ENCODE measurements at regions not wholly inside any gene's neighbourhood (a gene's known extent, or its start where the extent isn't known, plus 50 kb on each side); places are given as distances from the start of the nearest gene placed in this dataset.

DNA sequence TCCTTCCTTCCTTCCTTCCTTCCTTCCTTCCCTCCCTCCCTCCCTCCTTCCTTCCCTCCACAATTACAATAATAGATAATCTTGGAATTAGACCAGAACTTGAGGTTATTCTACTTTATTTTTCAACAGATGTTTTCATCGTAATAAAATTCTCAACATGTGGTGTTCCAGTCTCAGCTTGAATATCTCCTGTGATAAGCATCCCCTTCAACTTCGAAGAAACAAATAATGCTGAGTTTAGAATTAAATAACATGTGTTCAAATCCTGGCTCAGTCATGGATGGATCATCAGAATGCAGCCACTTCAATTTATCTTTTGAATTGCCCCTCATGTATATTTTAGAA, 91.4 kb upstream of the PAPPA start:
- no peak for DNase-seq (ENCODE audit: extremely low read depth, low read depth)
- H3K4me3 ChIP-seq (replicated peaks; ENCODE audit: low read depth, low read length) = no peak overlapping the region
- TF ChIP-seq, protein P1, sequence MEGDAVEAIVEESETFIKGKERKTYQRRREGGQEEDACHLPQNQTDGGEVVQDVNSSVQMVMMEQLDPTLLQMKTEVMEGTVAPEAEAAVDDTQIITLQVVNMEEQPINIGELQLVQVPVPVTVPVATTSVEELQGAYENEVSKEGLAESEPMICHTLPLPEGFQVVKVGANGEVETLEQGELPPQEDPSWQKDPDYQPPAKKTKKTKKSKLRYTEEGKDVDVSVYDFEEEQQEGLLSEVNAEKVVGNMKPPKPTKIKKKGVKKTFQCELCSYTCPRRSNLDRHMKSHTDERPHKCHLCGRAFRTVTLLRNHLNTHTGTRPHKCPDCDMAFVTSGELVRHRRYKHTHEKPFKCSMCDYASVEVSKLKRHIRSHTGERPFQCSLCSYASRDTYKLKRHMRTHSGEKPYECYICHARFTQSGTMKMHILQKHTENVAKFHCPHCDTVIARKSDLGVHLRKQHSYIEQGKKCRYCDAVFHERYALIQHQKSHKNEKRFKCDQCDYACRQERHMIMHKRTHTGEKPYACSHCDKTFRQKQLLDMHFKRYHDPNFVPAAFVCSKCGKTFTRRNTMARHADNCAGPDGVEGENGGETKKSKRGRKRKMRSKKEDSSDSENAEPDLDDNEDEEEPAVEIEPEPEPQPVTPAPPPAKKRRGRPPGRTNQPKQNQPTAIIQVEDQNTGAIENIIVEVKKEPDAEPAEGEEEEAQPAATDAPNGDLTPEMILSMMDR (IDR thresholded peaks at IDR 0.05; ENCODE audit: low read depth, low read length, missing control alignments) = no peak

DNA sequence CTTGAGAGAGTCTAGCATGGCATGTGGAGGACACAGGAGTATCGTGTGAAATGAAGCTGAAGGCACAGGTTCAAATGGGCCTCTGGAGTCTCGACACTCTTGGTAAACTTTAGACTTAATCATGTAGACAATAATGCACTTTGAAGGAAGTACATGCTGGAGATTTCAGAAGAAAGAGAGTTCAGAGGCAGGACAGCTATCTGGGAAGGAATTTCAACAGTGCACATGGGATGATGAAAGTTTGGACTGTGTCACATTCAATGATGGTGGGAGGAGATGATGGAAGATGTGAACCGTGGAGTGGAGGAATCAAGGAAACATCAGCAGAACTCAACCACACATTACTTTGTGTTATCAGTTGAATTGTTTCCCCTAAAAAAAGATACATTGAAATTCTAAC, 88.6 kb upstream of the PAPPA start:
- no peak for DNase-seq (ENCODE audit: extremely low read depth, low read depth)
- no peak overlapping the region for H3K4me3 ChIP-seq (replicated peaks; ENCODE audit: low read depth, low read length)
- TF ChIP-seq, protein P1 (IDR thresholded peaks at IDR 0.05; ENCODE audit: low read depth, low read length, missing control alignments) = no peak

DNA sequence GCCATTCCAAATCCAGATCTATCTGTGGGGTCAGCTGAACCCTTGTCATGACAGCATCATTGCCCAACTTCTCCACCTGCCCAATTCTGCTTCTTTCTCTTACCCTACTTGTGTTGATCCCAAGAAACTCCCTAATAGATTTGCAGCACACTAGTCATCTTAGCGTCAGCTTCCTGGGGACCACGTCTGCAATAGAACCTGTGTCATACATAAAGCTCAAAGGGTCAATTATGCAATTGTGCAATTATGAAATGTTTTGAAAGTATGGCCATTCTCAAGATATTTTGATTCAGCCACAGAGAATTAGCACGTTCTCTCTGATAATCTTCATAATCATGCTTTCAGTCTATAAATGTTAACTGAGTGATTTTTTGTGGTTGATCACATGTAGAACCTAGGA, 87.4 kb upstream of the PAPPA start:
- DNase-seq (ENCODE audit: extremely low read depth, low read depth) = no peak
- TF ChIP-seq, protein P1 (IDR thresholded peaks at IDR 0.05; ENCODE audit: low read depth, low read length, missing control alignments) = no peak
- H3K4me3 ChIP-seq (replicated peaks; ENCODE audit: low read depth, low read length) = no peak overlapping the region

DNA sequence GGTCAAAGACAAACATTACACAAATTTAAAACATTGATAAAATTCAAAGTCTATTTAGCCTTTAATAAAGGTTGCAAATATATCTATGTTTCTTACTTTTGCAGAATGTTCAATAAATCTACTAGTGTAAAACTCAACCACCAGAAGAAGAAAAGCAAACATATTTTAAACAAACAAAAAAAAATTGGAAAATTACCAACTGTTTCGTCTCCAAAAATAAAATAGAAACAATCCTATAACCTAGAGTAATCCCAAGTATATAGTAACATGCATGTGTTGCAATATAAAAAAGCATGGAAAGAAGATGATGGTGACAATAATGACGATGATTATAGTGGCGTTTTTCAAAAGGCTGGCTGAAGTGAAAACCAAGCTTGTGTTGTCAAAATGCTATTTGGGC, 86.0 kb upstream of the PAPPA start:
- no peak overlapping the region for H3K4me3 ChIP-seq (replicated peaks; ENCODE audit: low read depth, low read length)
- TF ChIP-seq, protein P1 (IDR thresholded peaks at IDR 0.05; ENCODE audit: low read depth, low read length, missing control alignments) = no peak
- DNase-seq (ENCODE audit: extremely low read depth, low read depth) = no peak

DNA sequence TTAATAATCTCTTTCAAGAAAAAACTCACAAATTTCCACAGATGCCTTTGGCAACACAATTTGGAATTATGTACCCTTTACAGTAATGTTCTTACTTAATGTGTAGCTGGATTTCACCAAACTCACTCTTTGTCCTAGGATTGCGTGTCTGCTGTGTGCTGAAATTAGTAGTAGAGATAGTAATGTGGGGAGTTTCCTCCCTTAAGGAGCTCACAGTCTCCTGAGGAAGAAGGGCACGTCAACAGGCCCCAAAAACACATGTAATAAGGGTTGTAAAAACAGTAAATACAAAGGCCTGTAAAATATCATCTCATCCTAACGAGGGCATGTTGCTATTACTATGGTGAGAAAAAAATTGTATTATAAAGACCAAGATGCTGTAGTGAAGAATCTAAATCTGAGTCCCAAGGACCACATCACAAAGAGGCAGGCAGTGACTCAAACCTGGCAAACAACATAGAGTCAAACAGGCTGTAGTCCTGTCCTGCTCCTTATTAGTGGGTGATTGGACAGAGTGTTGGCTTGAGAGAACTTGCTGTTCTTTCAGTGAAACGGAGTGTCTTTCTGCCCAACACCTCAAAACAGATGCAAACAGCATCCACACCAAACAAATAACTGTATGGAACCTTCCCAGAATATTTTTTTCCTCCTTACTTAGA, 83.2 kb upstream of the PAPPA start:
- DNase-seq (ENCODE audit: extremely low read depth, low read depth) = no peak
- TF ChIP-seq, protein P1 (IDR thresholded peaks at IDR 0.05; ENCODE audit: low read depth, low read length, missing control alignments) = no peak
- no peak overlapping the region for H3K4me3 ChIP-seq (replicated peaks; ENCODE audit: low read depth, low read length)

DNA sequence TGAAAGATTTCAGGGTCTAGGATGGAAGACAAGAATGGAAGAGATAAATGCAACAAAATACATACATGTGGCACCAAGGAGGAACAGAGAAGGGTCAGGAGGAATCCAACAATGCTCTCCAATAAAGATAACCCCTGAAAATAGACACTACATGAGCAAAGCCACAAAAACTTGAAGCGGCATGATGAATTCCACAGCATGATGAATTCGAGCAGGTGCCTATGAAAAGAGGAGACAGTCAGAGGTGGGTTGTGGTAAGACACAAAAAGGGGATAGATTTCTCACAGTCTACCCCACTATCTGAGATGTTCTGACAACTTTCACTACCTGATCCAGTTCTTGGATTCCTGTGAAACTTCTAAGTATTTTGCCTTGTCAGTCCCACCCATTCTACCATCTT, 81.5 kb upstream of the PAPPA start:
- TF ChIP-seq, protein P1 (IDR thresholded peaks at IDR 0.05; ENCODE audit: low read depth, low read length, missing control alignments) = no peak
- H3K4me3 ChIP-seq (replicated peaks; ENCODE audit: low read depth, low read length) = no peak overlapping the region
- DNase-seq (ENCODE audit: extremely low read depth, low read depth) = no peak

DNA sequence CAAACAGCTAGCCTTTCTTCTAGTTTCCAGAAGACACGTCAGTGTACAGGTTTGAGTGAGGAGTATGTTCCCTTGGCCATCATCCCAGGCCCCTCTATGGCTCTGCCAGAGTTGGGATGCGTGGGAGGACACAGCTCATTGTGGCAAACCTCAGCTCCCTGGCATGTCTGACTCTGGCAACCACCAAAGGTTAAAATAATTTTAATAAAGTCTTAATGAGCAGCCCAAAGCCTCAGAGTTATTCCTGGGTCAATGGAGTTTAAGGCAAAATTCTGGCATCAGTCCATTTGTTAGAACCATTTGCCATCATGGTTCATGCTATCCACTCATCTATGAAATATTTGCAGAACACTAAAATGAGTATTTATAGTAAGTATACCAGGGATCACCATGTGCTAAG, 79.8 kb upstream of the PAPPA start:
- no peak for DNase-seq (ENCODE audit: extremely low read depth, low read depth)
- H3K4me3 ChIP-seq (replicated peaks; ENCODE audit: low read depth, low read length) = no peak overlapping the region
- TF ChIP-seq, protein P1 (IDR thresholded peaks at IDR 0.05; ENCODE audit: low read depth, low read length, missing control alignments) = no peak

Data from HFF-Myc (cell line).